ENCODE measurements at regions not wholly inside any gene's neighbourhood (a gene's known extent, or its start where the extent isn't known, plus 50 kb on each side); places are given as distances from the start of the nearest gene placed in this dataset.
"Not testable (repeated sequence)": the region's sequence is repeated elsewhere in the genome, so short reads cannot be mapped to it uniquely, and the experiment has no call there.

GRCh38 chr5:89534331-89534730, 651.3 kb upstream of the MEF2C start:
- Mint-ChIP-seq H3K9me3 (ENCODE audit: unreplicated experiment) (no peaks in the 10 kb centered on the region), H3K4me3 (ENCODE audit: unreplicated experiment) (no peak overlapping the region), H3K27ac (ENCODE audit: unreplicated experiment) (no peak overlapping the region), H3K36me3 (ENCODE audit: unreplicated experiment) (no peaks in the 10 kb centered on the region), H3K4me1 (ENCODE audit: unreplicated experiment) (peaks cover 3% of the 10 kb centered on the region), H3K27me3 (ENCODE audit: unreplicated experiment) (no peaks in the 10 kb centered on the region)
- TF ChIP-seq, protein P1, sequence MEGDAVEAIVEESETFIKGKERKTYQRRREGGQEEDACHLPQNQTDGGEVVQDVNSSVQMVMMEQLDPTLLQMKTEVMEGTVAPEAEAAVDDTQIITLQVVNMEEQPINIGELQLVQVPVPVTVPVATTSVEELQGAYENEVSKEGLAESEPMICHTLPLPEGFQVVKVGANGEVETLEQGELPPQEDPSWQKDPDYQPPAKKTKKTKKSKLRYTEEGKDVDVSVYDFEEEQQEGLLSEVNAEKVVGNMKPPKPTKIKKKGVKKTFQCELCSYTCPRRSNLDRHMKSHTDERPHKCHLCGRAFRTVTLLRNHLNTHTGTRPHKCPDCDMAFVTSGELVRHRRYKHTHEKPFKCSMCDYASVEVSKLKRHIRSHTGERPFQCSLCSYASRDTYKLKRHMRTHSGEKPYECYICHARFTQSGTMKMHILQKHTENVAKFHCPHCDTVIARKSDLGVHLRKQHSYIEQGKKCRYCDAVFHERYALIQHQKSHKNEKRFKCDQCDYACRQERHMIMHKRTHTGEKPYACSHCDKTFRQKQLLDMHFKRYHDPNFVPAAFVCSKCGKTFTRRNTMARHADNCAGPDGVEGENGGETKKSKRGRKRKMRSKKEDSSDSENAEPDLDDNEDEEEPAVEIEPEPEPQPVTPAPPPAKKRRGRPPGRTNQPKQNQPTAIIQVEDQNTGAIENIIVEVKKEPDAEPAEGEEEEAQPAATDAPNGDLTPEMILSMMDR (IDR thresholded peaks at IDR 0.05) = no peak
- DNase-seq (ENCODE audit: extremely low spot score, unreplicated experiment) = no peak

DNA sequence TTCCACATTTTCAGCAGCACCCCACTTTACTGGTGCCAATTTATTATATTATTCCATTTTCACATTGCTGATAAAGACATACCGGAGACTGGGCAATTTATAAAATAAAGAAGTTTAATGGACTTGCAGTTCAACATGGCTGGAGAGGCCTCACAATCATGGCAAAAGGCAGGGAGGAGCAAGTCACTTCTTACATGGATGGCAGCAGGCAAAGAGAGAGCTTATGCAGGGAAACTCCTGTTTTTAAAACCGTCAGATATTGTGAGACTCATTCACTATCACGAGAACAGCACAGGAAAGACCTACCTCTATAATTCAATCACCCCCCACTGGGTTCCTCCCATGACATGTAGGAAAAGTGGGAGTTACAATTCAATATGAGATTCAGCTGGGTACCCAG, 641.8 kb upstream of the MEF2C start:
- H3K4me1 Mint-ChIP-seq (ENCODE audit: unreplicated experiment) = no peaks in the 10 kb centered on the region
- no peak overlapping the region for H3K27ac Mint-ChIP-seq (ENCODE audit: unreplicated experiment)
- H3K36me3 Mint-ChIP-seq (ENCODE audit: unreplicated experiment) = no peaks in the 10 kb centered on the region
- H3K27me3 Mint-ChIP-seq (ENCODE audit: unreplicated experiment) = no peaks in the 10 kb centered on the region
- H3K9me3 Mint-ChIP-seq (ENCODE audit: unreplicated experiment) = peaks cover 21% of the 10 kb centered on the region
- no peak for DNase-seq (ENCODE audit: extremely low spot score, unreplicated experiment)
- TF ChIP-seq, protein P1 (IDR thresholded peaks at IDR 0.05) = no peak
- H3K4me3 Mint-ChIP-seq (ENCODE audit: unreplicated experiment) = no peak overlapping the region

DNA sequence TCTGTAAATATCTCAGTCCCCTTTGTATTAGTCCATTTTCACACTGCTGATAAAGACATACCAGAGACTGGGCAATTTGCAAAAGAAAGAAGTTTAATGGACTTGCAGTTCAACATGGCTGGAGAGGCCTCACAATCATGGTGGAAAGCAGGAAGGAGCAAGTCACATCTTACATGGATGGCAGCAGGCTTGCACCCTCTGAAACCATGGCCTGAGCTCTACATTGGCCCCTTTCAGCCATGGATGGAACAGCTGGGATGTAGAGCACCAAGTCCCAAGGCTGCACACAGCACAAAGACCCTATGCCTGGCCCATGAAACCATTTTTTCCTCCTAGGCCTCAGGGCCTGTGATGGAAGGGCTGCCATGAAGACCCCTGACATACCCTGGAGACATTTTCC, 640.9 kb upstream of the MEF2C start:
- H3K4me3 Mint-ChIP-seq (ENCODE audit: unreplicated experiment); H3K27me3 Mint-ChIP-seq (ENCODE audit: unreplicated experiment); H3K36me3 Mint-ChIP-seq (ENCODE audit: unreplicated experiment); H3K27ac Mint-ChIP-seq (ENCODE audit: unreplicated experiment); DNase-seq (ENCODE audit: extremely low spot score, unreplicated experiment); H3K4me1 Mint-ChIP-seq (ENCODE audit: unreplicated experiment): not testable (repeated sequence)
- peaks cover 21% of the 10 kb centered on the region for H3K9me3 Mint-ChIP-seq (ENCODE audit: unreplicated experiment)

DNA sequence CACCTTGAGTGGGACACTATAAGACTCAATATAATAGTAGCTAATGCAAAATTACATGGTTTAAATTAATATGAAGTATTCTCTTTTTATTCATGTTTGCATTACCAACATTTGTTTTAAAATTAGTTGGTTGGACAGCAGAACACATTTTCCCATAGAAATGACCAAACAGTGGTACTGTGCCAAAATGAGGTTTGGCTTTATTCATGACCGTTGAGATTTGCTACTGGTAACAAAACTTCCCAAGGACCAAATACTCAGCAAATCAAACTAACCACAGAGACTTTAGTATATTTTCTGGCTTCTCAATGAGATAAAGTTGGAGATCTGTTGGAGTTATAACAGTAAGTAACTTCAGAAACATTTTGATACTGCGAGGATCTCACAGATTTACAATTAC, 637.8 kb upstream of the MEF2C start:
- TF ChIP-seq, protein P1 (IDR thresholded peaks at IDR 0.05) = no peak
- Mint-ChIP-seq H3K9me3 (ENCODE audit: unreplicated experiment) (peaks cover 10% of the 10 kb centered on the region), H3K27ac (ENCODE audit: unreplicated experiment) (no peak overlapping the region), H3K36me3 (ENCODE audit: unreplicated experiment) (no peaks in the 10 kb centered on the region), H3K27me3 (ENCODE audit: unreplicated experiment) (no peaks in the 10 kb centered on the region), H3K4me3 (ENCODE audit: unreplicated experiment) (no peak overlapping the region), H3K4me1 (ENCODE audit: unreplicated experiment) (no peaks in the 10 kb centered on the region)
- no peak for DNase-seq (ENCODE audit: extremely low spot score, unreplicated experiment)

DNA sequence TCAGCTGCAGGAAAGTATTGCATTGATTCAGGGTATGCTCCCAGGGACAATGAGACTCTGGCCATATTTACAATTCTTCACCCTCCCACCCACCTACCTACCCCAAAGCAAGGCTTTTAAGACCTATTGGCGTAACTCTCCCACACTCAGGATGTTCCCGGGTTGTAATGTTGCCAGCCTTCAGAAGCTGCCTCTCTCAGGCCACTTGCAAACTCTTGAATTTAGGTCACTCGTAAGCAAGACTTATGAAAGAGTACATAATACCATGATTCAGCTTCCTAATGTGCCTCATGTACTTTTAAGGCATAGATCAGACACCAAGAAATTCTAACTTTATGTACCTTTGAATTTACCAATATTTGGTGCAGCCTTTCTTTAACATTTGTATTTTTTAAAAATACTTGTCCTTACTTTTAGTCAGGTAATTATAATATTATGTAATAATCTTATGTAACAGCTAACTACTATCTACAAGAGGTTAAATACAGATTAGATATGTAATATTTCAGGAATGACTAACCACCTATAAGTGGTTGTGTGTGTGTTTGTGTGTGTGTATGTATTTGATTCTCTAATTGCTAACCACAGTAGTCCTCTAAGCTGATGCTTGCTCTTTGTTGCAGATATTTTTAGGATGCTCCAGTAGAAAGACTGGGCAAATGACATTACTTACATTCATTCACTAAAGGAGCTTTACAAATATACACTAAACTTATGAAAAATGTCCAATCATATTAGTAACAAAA, 630.5 kb upstream of the MEF2C start:
- Mint-ChIP-seq H3K27me3 (ENCODE audit: unreplicated experiment) (no peaks in the 10 kb centered on the region), H3K4me1 (ENCODE audit: unreplicated experiment) (no peaks in the 10 kb centered on the region), H3K4me3 (ENCODE audit: unreplicated experiment) (no peak overlapping the region), H3K36me3 (ENCODE audit: unreplicated experiment) (no peaks in the 10 kb centered on the region), H3K27ac (ENCODE audit: unreplicated experiment) (no peak overlapping the region), H3K9me3 (ENCODE audit: unreplicated experiment) (no peaks in the 10 kb centered on the region)
- DNase-seq (ENCODE audit: extremely low spot score, unreplicated experiment) = no peak
- TF ChIP-seq, protein P1 (IDR thresholded peaks at IDR 0.05) = no peak
